ENCODE measurements at regions not wholly inside any gene's neighbourhood (a gene's known extent, or its start where the extent isn't known, plus 50 kb on each side); places are given as distances from the start of the nearest gene placed in this dataset.

DNA sequence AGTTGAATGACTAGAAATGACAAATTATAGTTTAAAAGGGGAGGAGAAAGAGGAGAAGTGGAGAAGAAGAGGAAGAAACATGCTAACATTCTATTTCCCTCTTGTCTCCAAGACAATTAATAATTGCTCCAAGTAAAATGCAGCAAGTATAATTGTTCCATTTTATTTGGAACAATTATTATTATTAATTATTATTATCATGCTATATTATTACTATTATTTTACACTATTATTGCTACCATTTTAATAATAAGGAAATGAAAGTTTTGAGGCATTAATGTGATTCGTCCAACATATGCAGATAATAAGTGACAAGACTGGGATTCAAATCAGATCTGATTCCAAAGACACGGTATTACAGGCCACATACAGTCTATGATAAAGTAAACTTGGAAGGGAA is 293.6 kb upstream of the ZC3H12C start:
- TF ChIP-seq, protein P1, sequence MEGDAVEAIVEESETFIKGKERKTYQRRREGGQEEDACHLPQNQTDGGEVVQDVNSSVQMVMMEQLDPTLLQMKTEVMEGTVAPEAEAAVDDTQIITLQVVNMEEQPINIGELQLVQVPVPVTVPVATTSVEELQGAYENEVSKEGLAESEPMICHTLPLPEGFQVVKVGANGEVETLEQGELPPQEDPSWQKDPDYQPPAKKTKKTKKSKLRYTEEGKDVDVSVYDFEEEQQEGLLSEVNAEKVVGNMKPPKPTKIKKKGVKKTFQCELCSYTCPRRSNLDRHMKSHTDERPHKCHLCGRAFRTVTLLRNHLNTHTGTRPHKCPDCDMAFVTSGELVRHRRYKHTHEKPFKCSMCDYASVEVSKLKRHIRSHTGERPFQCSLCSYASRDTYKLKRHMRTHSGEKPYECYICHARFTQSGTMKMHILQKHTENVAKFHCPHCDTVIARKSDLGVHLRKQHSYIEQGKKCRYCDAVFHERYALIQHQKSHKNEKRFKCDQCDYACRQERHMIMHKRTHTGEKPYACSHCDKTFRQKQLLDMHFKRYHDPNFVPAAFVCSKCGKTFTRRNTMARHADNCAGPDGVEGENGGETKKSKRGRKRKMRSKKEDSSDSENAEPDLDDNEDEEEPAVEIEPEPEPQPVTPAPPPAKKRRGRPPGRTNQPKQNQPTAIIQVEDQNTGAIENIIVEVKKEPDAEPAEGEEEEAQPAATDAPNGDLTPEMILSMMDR (IDR thresholded peaks at IDR 0.05; ENCODE audit: extremely low read depth, insufficient read depth, missing control alignments) = no peak
- in situ Hi-C loops (cut with MboI; ENCODE audit: low pct_unique_long_range_greater_than_20kb, low sequenced_read_pairs, unreplicated experiment) = no loop called here
- DNase-seq (ENCODE audit: low spot score) = no peak

DNA sequence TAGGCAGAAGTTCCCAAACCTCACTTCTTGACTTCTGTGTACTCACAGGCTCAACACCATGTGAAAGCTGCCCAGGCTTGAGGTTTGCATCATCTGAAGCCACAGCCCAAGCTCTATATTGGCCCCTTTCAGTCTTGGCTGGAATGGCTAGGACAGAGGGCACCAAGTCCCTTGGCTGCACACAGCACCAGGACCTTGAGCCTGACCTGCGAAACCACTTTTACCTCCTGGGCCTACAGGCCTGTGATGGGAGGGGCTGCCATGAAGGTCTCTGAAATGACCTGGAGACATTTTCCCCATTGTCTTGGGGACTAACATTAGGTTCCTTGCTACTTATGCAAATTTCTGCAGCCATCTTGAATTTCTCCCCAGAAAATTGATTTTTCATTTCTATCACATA is 288.3 kb upstream of the ZC3H12C start:
- no peak for DNase-seq (ENCODE audit: low spot score)
- in situ Hi-C loops (cut with MboI; ENCODE audit: low pct_unique_long_range_greater_than_20kb, low sequenced_read_pairs, unreplicated experiment) = no loop called here
- TF ChIP-seq, protein P1 (IDR thresholded peaks at IDR 0.05; ENCODE audit: extremely low read depth, insufficient read depth, missing control alignments) = no peak

DNA sequence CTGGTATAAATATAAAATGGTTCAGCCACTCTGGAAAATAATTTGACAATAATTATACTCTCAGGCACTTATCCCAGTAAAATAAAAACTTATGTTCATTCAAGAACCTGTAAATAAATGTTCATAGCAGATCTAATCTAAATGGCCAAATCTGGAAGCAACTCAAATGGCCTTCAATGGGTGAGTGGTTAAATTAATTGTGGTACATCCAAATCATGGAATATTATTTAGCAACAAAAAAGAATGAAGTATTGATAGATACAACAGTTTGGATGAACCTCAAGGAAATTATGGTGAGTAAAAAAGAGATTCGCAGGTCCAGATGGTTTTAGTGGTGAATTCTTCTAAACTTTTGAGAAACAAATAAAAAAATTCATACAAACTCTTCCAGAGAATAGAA is 287.0 kb upstream of the ZC3H12C start:
- in situ Hi-C loops (cut with MboI; ENCODE audit: low pct_unique_long_range_greater_than_20kb, low sequenced_read_pairs, unreplicated experiment) = no loop called here
- DNase-seq (ENCODE audit: low spot score) = no peak
- TF ChIP-seq, protein P1 (IDR thresholded peaks at IDR 0.05; ENCODE audit: extremely low read depth, insufficient read depth, missing control alignments) = no peak

DNA sequence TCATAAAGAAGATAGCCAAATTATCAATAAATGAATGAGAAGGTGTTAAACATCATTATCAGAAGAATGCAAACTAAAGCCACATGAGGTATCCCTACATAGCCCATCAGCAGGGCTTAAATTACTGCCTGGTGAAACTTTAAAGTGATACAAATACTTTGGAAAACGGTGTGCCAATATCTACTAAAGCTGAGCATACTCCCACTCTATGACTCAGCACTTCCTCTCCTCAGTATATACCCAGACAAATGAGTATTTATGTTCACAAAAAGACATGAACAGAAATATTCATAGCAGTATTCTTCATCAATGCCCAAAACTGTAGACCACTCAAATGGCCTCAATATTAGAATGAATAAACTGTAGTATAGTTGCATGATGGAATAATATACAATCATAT is 284.6 kb upstream of the ZC3H12C start:
- no peak for DNase-seq (ENCODE audit: low spot score)
- TF ChIP-seq, protein P1 (IDR thresholded peaks at IDR 0.05; ENCODE audit: extremely low read depth, insufficient read depth, missing control alignments) = no peak
- in situ Hi-C loops (cut with MboI; ENCODE audit: low pct_unique_long_range_greater_than_20kb, low sequenced_read_pairs, unreplicated experiment) = no loop called here

DNA sequence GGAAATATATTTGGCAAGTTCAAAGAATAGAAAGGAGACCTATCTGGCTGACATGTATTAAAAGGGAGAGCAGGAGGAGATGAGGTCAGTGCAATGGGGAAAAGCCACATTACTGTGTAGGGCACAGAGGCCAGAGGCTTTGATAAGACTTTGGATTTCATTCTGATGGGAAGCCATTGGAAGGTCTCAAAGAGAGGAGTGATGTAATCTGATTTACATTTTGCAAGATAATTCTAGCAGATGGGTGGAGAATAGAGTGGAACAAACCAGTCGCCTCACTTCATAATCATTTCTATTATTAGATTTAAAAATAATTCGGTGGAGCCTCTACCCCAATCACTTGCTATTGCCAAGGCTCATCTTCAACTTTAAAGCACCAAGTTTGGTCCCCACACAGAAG is 278.4 kb upstream of the ZC3H12C start:
- TF ChIP-seq, protein P1 (IDR thresholded peaks at IDR 0.05; ENCODE audit: extremely low read depth, insufficient read depth, missing control alignments) = no peak
- no peak for DNase-seq (ENCODE audit: low spot score)
- in situ Hi-C loops (cut with MboI; ENCODE audit: low pct_unique_long_range_greater_than_20kb, low sequenced_read_pairs, unreplicated experiment) = no loop called here

DNA sequence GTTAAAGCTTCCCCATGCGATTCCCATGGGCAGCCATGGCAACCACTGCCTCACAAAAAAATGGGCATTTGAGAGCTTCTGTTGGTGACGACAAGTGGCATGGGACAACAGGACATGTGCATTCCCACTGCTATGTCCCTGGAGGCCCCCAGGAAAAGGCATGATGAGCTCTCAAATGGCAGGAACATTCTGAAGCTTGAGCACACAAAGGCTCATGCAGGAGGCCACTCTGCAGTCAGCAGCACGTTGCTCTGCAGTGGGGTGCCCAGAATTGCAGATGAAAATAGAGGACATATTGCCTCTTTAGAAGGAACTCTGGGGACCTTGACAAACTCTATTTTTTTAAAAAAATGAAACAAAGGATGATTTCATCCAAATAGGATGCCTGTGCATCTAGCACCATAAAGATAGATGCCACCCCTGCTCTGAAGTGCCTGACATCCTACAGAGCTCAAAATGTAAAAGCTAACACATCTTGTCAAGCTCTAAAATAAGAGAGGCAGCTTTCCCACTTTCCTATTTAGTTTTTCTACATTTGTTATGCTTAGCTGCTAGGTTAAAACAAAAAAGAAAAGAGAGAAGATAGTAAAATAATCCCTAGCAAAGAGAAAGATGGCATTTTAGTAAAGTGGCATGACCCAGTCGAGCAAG is 277.6 kb upstream of the ZC3H12C start:
- in situ Hi-C loops (cut with MboI; ENCODE audit: low pct_unique_long_range_greater_than_20kb, low sequenced_read_pairs, unreplicated experiment) = no loop called here
- TF ChIP-seq, protein P1 (IDR thresholded peaks at IDR 0.05; ENCODE audit: extremely low read depth, insufficient read depth, missing control alignments) = no peak
- DNase-seq (ENCODE audit: low spot score) = no peak

All from GM13977 (cell line).